HG03457 (cell line): ENCODE measurements at regions not wholly inside any gene's neighbourhood (a gene's known extent, or its start where the extent isn't known, plus 50 kb on each side); places are given as distances from the start of the nearest gene placed in this dataset.

Source experiments
- ATAC-seq: cut with Tn5 transposase; IDR thresholded peaks from one replicate; pipeline ENCODE4 v1.9.1; 2021; ENCODE audit warnings: moderate number of reproducible peaks; ENCODE audit not compliant: unreplicated experiment

- ATAC-seq = no peak
These were observed 105.0 kb downstream of the ACER2 start for GRCh38 chr9:19513671-19514275.

DNA sequence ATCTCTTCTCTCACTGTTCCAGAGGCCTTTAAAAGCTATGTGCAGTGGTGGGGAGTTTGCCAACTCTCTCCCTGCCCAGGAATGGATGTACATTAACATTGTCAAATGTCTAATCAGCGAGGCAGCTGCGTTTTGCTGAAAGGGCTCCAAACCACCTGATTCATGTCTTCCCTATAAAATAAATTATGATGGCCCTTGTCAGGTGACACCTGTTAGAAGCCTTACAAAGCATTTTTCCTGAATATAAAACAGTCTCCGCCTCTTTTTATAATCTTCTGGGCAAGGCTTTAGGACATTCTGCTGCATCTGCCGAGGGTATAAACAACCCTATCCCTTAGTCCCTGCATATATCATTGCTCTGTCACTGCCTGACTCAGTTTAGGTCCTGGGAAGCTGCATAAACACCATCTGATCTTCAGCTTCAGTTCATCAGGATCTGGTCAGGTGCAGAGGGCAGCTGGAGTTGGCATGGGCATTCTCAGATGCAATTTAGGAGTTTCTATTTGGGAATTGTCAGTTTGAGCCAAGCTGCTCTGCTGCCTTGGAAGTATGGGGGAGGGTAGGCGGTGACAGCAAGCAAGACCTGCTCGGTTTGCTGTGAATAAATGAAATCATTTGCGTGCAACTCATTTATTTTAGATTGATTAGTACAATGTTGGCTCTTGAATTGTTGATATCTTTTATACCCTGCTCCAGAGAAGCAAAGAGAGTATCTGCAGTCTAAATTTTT is 103.5 kb downstream of the ACER2 start:
- no peak for ATAC-seq

- no peak for ATAC-seq
These were observed 102.9 kb downstream of the ACER2 start for GRCh38 chr9:19511694-19512093.

DNA sequence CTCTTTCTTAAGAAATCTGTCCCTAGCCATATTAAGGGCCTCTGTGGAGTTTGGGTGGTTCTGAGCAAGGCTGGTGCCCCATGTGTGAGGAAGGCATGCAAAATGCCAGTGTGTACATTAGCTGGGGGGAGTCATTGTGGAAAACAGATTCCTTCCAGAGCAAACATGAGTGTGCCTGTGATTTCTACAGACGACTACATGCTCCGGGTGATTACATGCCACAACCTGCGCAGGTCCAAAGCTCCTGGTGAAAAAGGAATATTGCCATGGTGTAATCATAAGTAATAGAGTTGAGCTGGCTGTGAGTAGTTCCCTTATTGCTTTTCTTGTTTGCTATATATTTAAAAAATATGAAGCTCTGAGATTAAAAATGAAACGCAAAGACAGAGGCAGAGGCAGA is 102.1 kb downstream of the ACER2 start:
- no peak for ATAC-seq
